Spleen (tissue), 7 donors: ENCODE measurements at regions not wholly inside any gene's neighbourhood (a gene's known extent, or its start where the extent isn't known, plus 50 kb on each side); places are given as distances from the start of the nearest gene placed in this dataset.

ENCODE experiments used
- CTCF ChIP-seq, 11 experiments: fragments of 200-600 bp in 7 of 11; fragments of 450-650 bp in 4 of 11; sonication (generic) in 4 of 11; IDR thresholded peaks in 8 of 11; conservative IDR thresholded peaks in 3 of 11; 1 replicate in 7 of 11; 2 replicates in 4 of 11; pipeline versions ENCODE4 v1.4.0 to v1.8.0; 2016 to 2021; ENCODE audit warnings: antibody characterized with exemption in 11 of 11, inconsistent platforms in 4 of 11, mild to moderate bottlenecking in 1 of 11
- POLR2A ChIP-seq, 3 donors: fragments of 450-650 bp; IDR thresholded peaks; one replicate each; pipeline ENCODE4 v1.5.1; 2017; ENCODE audit warnings: antibody characterized with exemption in 3 of 3, mild to moderate bottlenecking in 1 of 3
- donor health status: DM: no; HTN: no; CAD: no; lungs with moderate emphysema.
- donor health status: DM: no; HTN: no; CAD: no.
- donor health status: DM: no; HTN: no; CAD: no.

- TF ChIP-seq POLR2A (IDR thresholded peaks at IDR 0.05) (no peak), CTCF (IDR thresholded peaks at IDR 0.05 in 8 of 11, conservative IDR thresholded peaks at IDR 0.05 in 3 of 11) (no peak)
Measured at GRCh38 chr2:120802867-120803484, 67.3 kb downstream of the GLI2 start.
